ENCODE measurements at regions not wholly inside any gene's neighbourhood (a gene's known extent, or its start where the extent isn't known, plus 50 kb on each side); places are given as distances from the start of the nearest gene placed in this dataset.

GRCh38 chr13:81609335-81609734 lies 1268.4 kb upstream of the SPRY2 start:
- Histone ChIP-seq H3K36me3 (ENCODE audit: control insufficient read depth in 2 of 2, insufficient read depth in 2 of 2, low read length in 1 of 2) (no peaks in the 10 kb centered on the region), H3K4me3 (ENCODE audit: low read length in 2 of 2) (no peak overlapping the region), H3K27ac (ENCODE audit: low read depth in 1 of 2, low read length in 1 of 2) (no peak overlapping the region), H3K27me3 (ENCODE audit: control insufficient read depth in 2 of 2, insufficient read depth in 1 of 2, low read length in 1 of 2) (no peaks in the 10 kb centered on the region), H3K4me1 (ENCODE audit: control insufficient read depth in 2 of 2, insufficient read depth in 2 of 2, low read length in 2 of 2) (no peaks in the 10 kb centered on the region), H3K9me3 (ENCODE audit: control insufficient read depth in 2 of 2, insufficient read depth in 1 of 2, low read length in 1 of 2) (peaks cover 0 to 2% of the 10 kb centered on the region in 2 donors)
- DNase-seq (ENCODE audit: low read depth in 6 of 9, low spot score in 9 of 9) = no peak
- 89% methylated on average over 2 of the region's 2 CpGs for WGBS

GRCh38 chr13:81606074-81606473 lies 1265.1 kb upstream of the SPRY2 start:
- DNase-seq (ENCODE audit: low read depth in 6 of 9, low spot score in 9 of 9) = no peak
- 96% methylated on average over 12 of the region's 12 CpGs for WGBS
- Histone ChIP-seq H3K27me3 (ENCODE audit: control insufficient read depth in 2 of 2, insufficient read depth in 1 of 2, low read length in 1 of 2) (no peaks in the 10 kb centered on the region), H3K36me3 (ENCODE audit: control insufficient read depth in 2 of 2, insufficient read depth in 2 of 2, low read length in 1 of 2) (no peaks in the 10 kb centered on the region), H3K9me3 (ENCODE audit: control insufficient read depth in 2 of 2, insufficient read depth in 1 of 2, low read length in 1 of 2) (peaks cover 0 to 2% of the 10 kb centered on the region in 2 donors), H3K4me3 (ENCODE audit: low read length in 2 of 2) (no peak overlapping the region), H3K4me1 (ENCODE audit: control insufficient read depth in 2 of 2, insufficient read depth in 2 of 2, low read length in 2 of 2) (no peaks in the 10 kb centered on the region), H3K27ac (ENCODE audit: low read depth in 1 of 2, low read length in 1 of 2) (no peak overlapping the region)

GRCh38 chr13:81602241-81602640 lies 1261.3 kb upstream of the SPRY2 start:
- no peaks in the 10 kb centered on the region for H3K4me1 ChIP-seq (ENCODE audit: control insufficient read depth in 2 of 2, insufficient read depth in 2 of 2, low read length in 2 of 2)
- DNase-seq (ENCODE audit: low read depth in 6 of 9, low spot score in 9 of 9) = no peak
- H3K9me3 ChIP-seq (ENCODE audit: control insufficient read depth in 2 of 2, insufficient read depth in 1 of 2, low read length in 1 of 2) = no peaks in the 10 kb centered on the region
- H3K4me3 ChIP-seq (ENCODE audit: low read length in 2 of 2) = no peak overlapping the region
- no peak overlapping the region for H3K27ac ChIP-seq (ENCODE audit: low read depth in 1 of 2, low read length in 1 of 2)
- no peaks in the 10 kb centered on the region for H3K27me3 ChIP-seq (ENCODE audit: control insufficient read depth in 2 of 2, insufficient read depth in 1 of 2, low read length in 1 of 2)
- H3K36me3 ChIP-seq (ENCODE audit: control insufficient read depth in 2 of 2, insufficient read depth in 2 of 2, low read length in 1 of 2) = no peaks in the 10 kb centered on the region

- Histone ChIP-seq H3K27me3 (ENCODE audit: control insufficient read depth in 2 of 2, insufficient read depth in 1 of 2, low read length in 1 of 2) (no peaks in the 10 kb centered on the region), H3K4me3 (ENCODE audit: low read length in 2 of 2) (no peak overlapping the region), H3K9me3 (ENCODE audit: control insufficient read depth in 2 of 2, insufficient read depth in 1 of 2, low read length in 1 of 2) (no peaks in the 10 kb centered on the region), H3K27ac (ENCODE audit: low read depth in 1 of 2, low read length in 1 of 2) (no peak overlapping the region), H3K36me3 (ENCODE audit: control insufficient read depth in 2 of 2, insufficient read depth in 2 of 2, low read length in 1 of 2) (no peaks in the 10 kb centered on the region), H3K4me1 (ENCODE audit: control insufficient read depth in 2 of 2, insufficient read depth in 2 of 2, low read length in 2 of 2) (no peaks in the 10 kb centered on the region)
- no peak for DNase-seq (ENCODE audit: low read depth in 6 of 9, low spot score in 9 of 9)
- WGBS = 87% methylated on average over 1 of the region's 1 CpG
These were observed 1256.2 kb upstream of the SPRY2 start for GRCh38 chr13:81597101-81597500.

- WGBS = 81% methylated on average over 2 of the region's 2 CpGs
- no peaks in the 10 kb centered on the region for H3K4me1 ChIP-seq (ENCODE audit: control insufficient read depth in 2 of 2, insufficient read depth in 2 of 2, low read length in 2 of 2)
- no peaks in the 10 kb centered on the region for H3K36me3 ChIP-seq (ENCODE audit: control insufficient read depth in 2 of 2, insufficient read depth in 2 of 2, low read length in 1 of 2)
These were observed 1255.4 kb upstream of the SPRY2 start for GRCh38 chr13:81596224-81596753.

GRCh38 chr13:81591528-81592220 lies 1250.7 kb upstream of the SPRY2 start:
- no peaks in the 10 kb centered on the region for H3K36me3 ChIP-seq (ENCODE audit: control insufficient read depth in 2 of 2, insufficient read depth in 2 of 2, low read length in 1 of 2)
- H3K9me3 ChIP-seq (ENCODE audit: control insufficient read depth in 2 of 2, insufficient read depth in 1 of 2, low read length in 1 of 2) = no peaks in the 10 kb centered on the region
- H3K27ac ChIP-seq (ENCODE audit: low read depth in 1 of 2, low read length in 1 of 2) = no peak overlapping the region
- no peak for DNase-seq (ENCODE audit: low read depth in 6 of 9, low spot score in 9 of 9)
- WGBS = 87% methylated on average over 3 of the region's 3 CpGs
- no peaks in the 10 kb centered on the region for H3K4me1 ChIP-seq (ENCODE audit: control insufficient read depth in 2 of 2, insufficient read depth in 2 of 2, low read length in 2 of 2)
- no peaks in the 10 kb centered on the region for H3K27me3 ChIP-seq (ENCODE audit: control insufficient read depth in 2 of 2, insufficient read depth in 1 of 2, low read length in 1 of 2)
- H3K4me3 ChIP-seq (ENCODE audit: low read length in 2 of 2) = no peak overlapping the region

More at GRCh38 chr13:81596224-81596753, 1255.4 kb upstream of the SPRY2 start:
- no peak for DNase-seq (ENCODE audit: low read depth in 6 of 9, low spot score in 9 of 9)
- no peak overlapping the region for H3K27ac ChIP-seq (ENCODE audit: low read depth in 1 of 2, low read length in 1 of 2)
- no peaks in the 10 kb centered on the region for H3K9me3 ChIP-seq (ENCODE audit: control insufficient read depth in 2 of 2, insufficient read depth in 1 of 2, low read length in 1 of 2)
- no peak overlapping the region for H3K4me3 ChIP-seq (ENCODE audit: low read length in 2 of 2)
- H3K27me3 ChIP-seq (ENCODE audit: control insufficient read depth in 2 of 2, insufficient read depth in 1 of 2, low read length in 1 of 2) = no peaks in the 10 kb centered on the region

- no peaks in the 10 kb centered on the region for H3K36me3 ChIP-seq (ENCODE audit: control insufficient read depth in 2 of 2, insufficient read depth in 2 of 2, low read length in 1 of 2)
- H3K27ac ChIP-seq (ENCODE audit: low read depth in 1 of 2, low read length in 1 of 2) = no peak overlapping the region
- DNase-seq (ENCODE audit: low read depth in 6 of 9, low spot score in 9 of 9) = no peak
- H3K4me3 ChIP-seq (ENCODE audit: low read length in 2 of 2) = no peak overlapping the region
- H3K4me1 ChIP-seq (ENCODE audit: control insufficient read depth in 2 of 2, insufficient read depth in 2 of 2, low read length in 2 of 2) = no peaks in the 10 kb centered on the region
- no peaks in the 10 kb centered on the region for H3K27me3 ChIP-seq (ENCODE audit: control insufficient read depth in 2 of 2, insufficient read depth in 1 of 2, low read length in 1 of 2)
- H3K9me3 ChIP-seq (ENCODE audit: control insufficient read depth in 2 of 2, insufficient read depth in 1 of 2, low read length in 1 of 2) = no peaks in the 10 kb centered on the region
These were observed 1241.5 kb upstream of the SPRY2 start for GRCh38 chr13:81582381-81582780.

- Histone ChIP-seq H3K9me3 (ENCODE audit: control insufficient read depth in 2 of 2, insufficient read depth in 1 of 2, low read length in 1 of 2) (peaks cover 0 to 3% of the 10 kb centered on the region in 2 donors), H3K4me1 (ENCODE audit: control insufficient read depth in 2 of 2, insufficient read depth in 2 of 2, low read length in 2 of 2) (no peaks in the 10 kb centered on the region), H3K36me3 (ENCODE audit: control insufficient read depth in 2 of 2, insufficient read depth in 2 of 2, low read length in 1 of 2) (no peaks in the 10 kb centered on the region), H3K4me3 (ENCODE audit: low read length in 2 of 2) (no peak overlapping the region), H3K27ac (ENCODE audit: low read depth in 1 of 2, low read length in 1 of 2) (no peak overlapping the region), H3K27me3 (ENCODE audit: control insufficient read depth in 2 of 2, insufficient read depth in 1 of 2, low read length in 1 of 2) (no peaks in the 10 kb centered on the region)
- DNase-seq (ENCODE audit: low read depth in 6 of 9, low spot score in 9 of 9) = no peak
- 12% methylated on average over 2 of the region's 2 CpGs for WGBS
These were observed 1236.8 kb upstream of the SPRY2 start for GRCh38 chr13:81577601-81578195.

- no peaks in the 10 kb centered on the region for H3K36me3 ChIP-seq (ENCODE audit: control insufficient read depth in 2 of 2, insufficient read depth in 2 of 2, low read length in 1 of 2)
- H3K4me1 ChIP-seq (ENCODE audit: control insufficient read depth in 2 of 2, insufficient read depth in 2 of 2, low read length in 2 of 2) = no peaks in the 10 kb centered on the region
- 82% methylated on average over 3 of the region's 3 CpGs for WGBS
- no peaks in the 10 kb centered on the region for H3K27me3 ChIP-seq (ENCODE audit: control insufficient read depth in 2 of 2, insufficient read depth in 1 of 2, low read length in 1 of 2)
- DNase-seq (ENCODE audit: low read depth in 6 of 9, low spot score in 9 of 9) = no peak
- no peak overlapping the region for H3K4me3 ChIP-seq (ENCODE audit: low read length in 2 of 2)
- H3K27ac ChIP-seq (ENCODE audit: low read depth in 1 of 2, low read length in 1 of 2) = no peak overlapping the region
- no peaks in the 10 kb centered on the region for H3K9me3 ChIP-seq (ENCODE audit: control insufficient read depth in 2 of 2, insufficient read depth in 1 of 2, low read length in 1 of 2)
These were observed 1227.9 kb upstream of the SPRY2 start for GRCh38 chr13:81568824-81569223.

All from thymus (tissue), 11 donors.